ENCODE measurements at regions not wholly inside any gene's neighbourhood (a gene's known extent, or its start where the extent isn't known, plus 50 kb on each side); places are given as distances from the start of the nearest gene placed in this dataset.
"Not testable (repeated sequence)": the region's sequence is repeated elsewhere in the genome, so short reads cannot be mapped to it uniquely, and the experiment has no call there.

GRCh38 chr2:239723486-239724193, 301.5 kb downstream of the NDUFA10 start:
- no peak for DNase-seq

GRCh38 chr2:239722760-239723470, 302.2 kb downstream of the NDUFA10 start:
- no peak for DNase-seq

GRCh38 chr2:239721991-239722759, 303.0 kb downstream of the NDUFA10 start:
- no peak for DNase-seq

- DNase-seq: no peak
Observed at GRCh38 chr2:239721531-239721930, 303.6 kb downstream of the NDUFA10 start.

GRCh38 chr2:239720361-239721360, 304.5 kb downstream of the NDUFA10 start:
- DNase-seq: no peak

- DNase-seq: no peak
Observed at GRCh38 chr2:239719791-239720360, 305.3 kb downstream of the NDUFA10 start.

GRCh38 chr2:239718991-239719390, 306.2 kb downstream of the NDUFA10 start:
- not testable (repeated sequence) for DNase-seq

- no peak for DNase-seq
Observed at GRCh38 chr2:239717706-239718105, 307.4 kb downstream of the NDUFA10 start.

- no peak for DNase-seq
Observed at GRCh38 chr2:239717319-239717675, 307.8 kb downstream of the NDUFA10 start.

- DNase-seq: no peak
Observed at GRCh38 chr2:239716536-239717318, 308.4 kb downstream of the NDUFA10 start.

- DNase-seq: no peak
Observed at GRCh38 chr2:239716009-239716408, 309.1 kb downstream of the NDUFA10 start.

- DNase-seq: no peak
Observed at GRCh38 chr2:239715606-239716005, 309.5 kb downstream of the NDUFA10 start.

GRCh38 chr2:239715202-239715601, 309.9 kb downstream of the NDUFA10 start:
- no peak for DNase-seq

- no peak for DNase-seq
Observed at GRCh38 chr2:239714116-239714515, 311.0 kb downstream of the NDUFA10 start.

GRCh38 chr2:239712755-239713154, 311.9 kb upstream of the HDAC4 start:
- DNase-seq: no peak

GRCh38 chr2:239711911-239712570, 311.2 kb upstream of the HDAC4 start:
- no peak for DNase-seq

GRCh38 chr2:239710953-239711861, 310.4 kb upstream of the HDAC4 start:
- no peak for DNase-seq

- no peak for DNase-seq
Observed at GRCh38 chr2:239706367-239706766, 305.5 kb upstream of the HDAC4 start.

GRCh38 chr2:239704737-239705136, 303.9 kb upstream of the HDAC4 start:
- no peak for DNase-seq

GRCh38 chr2:239703834-239704233, 303.0 kb upstream of the HDAC4 start:
- DNase-seq: no peak
